H9 (cell line): ENCODE measurements at regions not wholly inside any gene's neighbourhood (a gene's known extent, or its start where the extent isn't known, plus 50 kb on each side); places are given as distances from the start of the nearest gene placed in this dataset.

Experiments
- DNase-seq: peaks from one replicate; pipeline ENCODE4 v3.0.0-alpha.2; 2017
- H2AFZ ChIP-seq: one replicate; pipeline ENCODE4 v1.6.1; 2013; ENCODE audit warnings: mild to moderate bottlenecking, low read length, control low read depth, moderate library complexity
- H2AK5ac ChIP-seq: 2 replicates; pipeline ENCODE4 v1.6.1; 2013; ENCODE audit warnings: low read length, control low read depth, mixed read lengths; ENCODE audit not compliant: insufficient read length
- H2BK120ac ChIP-seq: one replicate; pipeline ENCODE4 v1.6.1; 2013; ENCODE audit warnings: low read depth, mild to moderate bottlenecking, low read length, control low read depth, inconsistent platforms; ENCODE audit not compliant: poor library complexity, severe bottlenecking
- H2BK12ac ChIP-seq: 2 replicates; pipeline ENCODE4 v1.6.1; 2013; ENCODE audit warnings: low read length, control low read depth, mixed read lengths, low read depth; ENCODE audit not compliant: insufficient read length
- H2BK15ac ChIP-seq: 2 replicates; pipeline ENCODE4 v1.6.1; 2013; ENCODE audit warnings: low read depth, low read length, control low read depth
- H2BK20ac ChIP-seq: one replicate; pipeline ENCODE4 v1.6.1; 2013; ENCODE audit warnings: low read depth, mild to moderate bottlenecking, low read length, control low read depth, inconsistent platforms; ENCODE audit not compliant: poor library complexity, severe bottlenecking
- H2BK5ac ChIP-seq: 2 replicates; pipeline ENCODE4 v1.6.1; 2013; ENCODE audit warnings: low read length, control low read depth, mixed read lengths; ENCODE audit not compliant: insufficient read length
- H3K14ac ChIP-seq: 2 replicates; pipeline ENCODE4 v1.6.1; 2013; ENCODE audit warnings: low read length, control low read depth; ENCODE audit not compliant: insufficient read depth
- H3K18ac ChIP-seq: 2 replicates; pipeline ENCODE4 v1.6.1; 2013; ENCODE audit warnings: low read depth, mild to moderate bottlenecking, mixed read lengths, low read length, control low read depth; ENCODE audit not compliant: insufficient read length
- H3K23ac ChIP-seq: 2 replicates; pipeline ENCODE4 v1.6.1; 2013; ENCODE audit warnings: low read length, control low read depth, mixed read lengths, low read depth; ENCODE audit not compliant: insufficient read length
- H3K23me2 ChIP-seq: 2 replicates; pipeline ENCODE4 v1.6.1; 2013; ENCODE audit warnings: low read depth, mild to moderate bottlenecking, mixed read lengths, low read length, control low read depth; ENCODE audit not compliant: insufficient read length, poor library complexity, severe bottlenecking
- H3K27ac ChIP-seq: 2 replicates; pipeline ENCODE4 v1.5.1; 2013; ENCODE audit warnings: low read length, control low read depth, mixed read lengths, low read depth; ENCODE audit not compliant: insufficient read length
- H3K27me3 ChIP-seq: 2 replicates; pipeline ENCODE4 v1.6.1; 2013; ENCODE audit warnings: low read length, control low read depth, inconsistent platforms; ENCODE audit not compliant: insufficient read depth
- H3K4ac ChIP-seq: 2 replicates; pipeline ENCODE4 v1.6.1; 2013; ENCODE audit warnings: low read depth, mild to moderate bottlenecking, control low read depth, inconsistent platforms, low read length, moderate library complexity
- H3K4me1 ChIP-seq: 2 replicates; pipeline ENCODE4 v1.6.1; 2013; ENCODE audit warnings: low read length, control low read depth, inconsistent platforms; ENCODE audit not compliant: insufficient read depth
- H3K4me2 ChIP-seq: 2 replicates; pipeline ENCODE4 v1.6.1; 2013; ENCODE audit warnings: low read length, control low read depth, mixed read lengths; ENCODE audit not compliant: insufficient read length, insufficient read depth
- H3K56ac ChIP-seq: 2 replicates; pipeline ENCODE4 v1.6.1; 2013; ENCODE audit warnings: low read depth, mild to moderate bottlenecking, mixed read lengths, low read length, control low read depth; ENCODE audit not compliant: insufficient read length
- H3K79me1 ChIP-seq: 2 replicates; pipeline ENCODE4 v1.6.1; 2013; ENCODE audit warnings: low read depth, mild to moderate bottlenecking, moderate library complexity, low read length, control low read depth, inconsistent platforms; ENCODE audit not compliant: insufficient read depth, poor library complexity, severe bottlenecking
- H3K79me2 ChIP-seq: 2 replicates; pipeline ENCODE4 v1.6.1; 2013; ENCODE audit warnings: low read length, control low read depth, inconsistent platforms; ENCODE audit not compliant: insufficient read depth
- H3K9ac ChIP-seq: 2 replicates; pipeline ENCODE4 v1.6.1; 2013; ENCODE audit warnings: low read length, control low read depth, mixed read lengths; ENCODE audit not compliant: insufficient read length; ENCODE audit errors: extremely low read depth
- H3K9me3 ChIP-seq: one replicate; pipeline ENCODE4 v1.6.1; 2013; ENCODE audit warnings: low read depth, low read length, inconsistent platforms; ENCODE audit not compliant: control insufficient read depth
- H3T11ph ChIP-seq: one replicate; pipeline ENCODE4 v1.6.1; 2013; ENCODE audit warnings: mild to moderate bottlenecking, low read length, control low read depth, inconsistent platforms
- H4K20me1 ChIP-seq: one replicate; pipeline ENCODE4 v1.6.1; 2013; ENCODE audit not compliant: control insufficient read depth, insufficient read length, insufficient read depth
- H4K5ac ChIP-seq: 2 replicates; pipeline ENCODE4 v1.6.1; 2013; ENCODE audit warnings: low read depth, mild to moderate bottlenecking, mixed read lengths, low read length, control low read depth; ENCODE audit not compliant: insufficient read length
- H4K8ac ChIP-seq: replicated peaks from 2 replicates; pipeline ENCODE4 v1.6.1; 2013; ENCODE audit warnings: low read length, control low read depth, mixed read lengths, low read depth; ENCODE audit not compliant: insufficient read length
- H4K91ac ChIP-seq: 2 replicates; pipeline ENCODE4 v1.6.1; 2013; ENCODE audit warnings: low read depth, mild to moderate bottlenecking, moderate library complexity, mixed read lengths, low read length, control low read depth; ENCODE audit not compliant: insufficient read length
- H3K27ac Mint-ChIP-seq, 3 experiments: 2 replicates in 2 of 3; 3 replicates in 1 of 3; pipeline ENCODE4 v1.8.0; 2020 to 2021; ENCODE audit warnings: mixed read lengths in 3 of 3, mild to moderate bottlenecking in 1 of 3, moderate library complexity in 1 of 3
- H3K27me3 Mint-ChIP-seq: 2 replicates; pipeline ENCODE4 v1.8.0; 2021; ENCODE audit warnings: low read depth, mild to moderate bottlenecking, moderate library complexity, mixed read lengths
- H3K36me3 Mint-ChIP-seq, 3 experiments: 2 replicates in 2 of 3; 3 replicates in 1 of 3; pipeline ENCODE4 v1.8.0; 2020 to 2021; ENCODE audit warnings: low read depth in 3 of 3, mixed read lengths in 3 of 3; ENCODE audit not compliant: insufficient read depth in 1 of 3
- H3K4me1 Mint-ChIP-seq, 2 experiments: 2 replicates each; pipeline ENCODE4 v1.8.0; 2020; ENCODE audit warnings: mixed read lengths in 2 of 2
- H3K4me3 Mint-ChIP-seq, 2 experiments: 2 replicates in 1 of 2; 3 replicates in 1 of 2; pipeline ENCODE4 v1.8.0; 2020 to 2021; ENCODE audit warnings: mild to moderate bottlenecking in 2 of 2, mixed read lengths in 2 of 2, moderate library complexity in 1 of 2
- H3K9me3 Mint-ChIP-seq, 2 experiments: 2 replicates in 1 of 2; 3 replicates in 1 of 2; pipeline ENCODE4 v1.8.0; 2020; ENCODE audit warnings: mild to moderate bottlenecking in 2 of 2, mixed read lengths in 2 of 2, moderate library complexity in 1 of 2
- CTCF ChIP-seq: fragments of 200-600 bp; sonication (generic); conservative IDR thresholded peaks from 3 replicates; pipeline ENCODE4 v1.8.0; 2021; ENCODE audit warnings: antibody characterized with exemption, mild to moderate bottlenecking
- WGBS: extraction: QIAGEN DNeasy Blood & Tissue Kit; methylation state at CpG from one replicate; pipeline ENCODE4 v1.1.7; 2013; ENCODE audit warnings: missing lambda C conversion rate, low lambda C conversion rate, mixed read lengths; ENCODE audit not compliant: insufficient read length; ENCODE audit errors: extremely low coverage; 5-methylcytosine and 5-hydroxymethylcytosine counted together

DNA sequence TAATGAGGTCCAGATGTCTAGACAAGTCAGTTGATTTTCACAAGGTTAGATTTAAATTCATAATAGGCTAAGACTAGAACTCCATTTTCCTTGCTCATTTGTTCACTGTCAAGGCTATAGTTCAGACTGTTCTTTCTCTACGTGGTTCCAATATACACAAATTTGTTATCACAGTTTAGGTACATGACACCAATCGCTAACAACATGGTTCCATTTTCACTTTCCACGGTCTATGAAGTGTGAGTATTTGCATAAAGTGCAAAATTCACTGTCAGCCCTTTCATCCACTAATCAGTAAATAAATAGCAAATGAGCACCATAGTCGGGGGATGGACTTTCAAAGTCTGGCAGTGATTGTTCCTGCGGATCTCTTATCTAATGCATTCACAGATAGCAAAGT lies 315.7 kb upstream of the SPOCK3 start:
- no peak overlapping the region for H2BK12ac ChIP-seq
- Mint-ChIP-seq H3K4me1 (no peaks in the 10 kb centered on the region), H3K9me3 (no peaks in the 10 kb centered on the region; a peak in 1 of 5 replicates), H3K36me3 (no peaks in the 10 kb centered on the region), H3K27me3 (no peaks in the 10 kb centered on the region), H3K27ac (no peak overlapping the region), H3K4me3 (no peak overlapping the region)
- DNase-seq, result no peak
- no CpG with 5 or more reads among the region's 5 CpGs for WGBS
- no peaks in the 10 kb centered on the region for H3K27me3 ChIP-seq
- H3T11ph ChIP-seq, result no peak overlapping the region
- H4K8ac ChIP-seq, result no peak overlapping the region
- H3K4me2 ChIP-seq, result no peak overlapping the region
- no peak overlapping the region for H3K14ac ChIP-seq
- TF ChIP-seq CTCF, result no peak
- H2BK20ac ChIP-seq, result no peak overlapping the region
- H3K27ac ChIP-seq, result no peak overlapping the region
- no peak overlapping the region for H3K18ac ChIP-seq
- no peak overlapping the region for H3K23ac ChIP-seq
- H2BK120ac ChIP-seq, result no peak overlapping the region
- no peaks in the 10 kb centered on the region for H4K20me1 ChIP-seq
- H3K4me1 ChIP-seq, result no peaks in the 10 kb centered on the region
- no peak overlapping the region for H4K91ac ChIP-seq
- H3K79me2 ChIP-seq, result no peaks in the 10 kb centered on the region
- H3K4ac ChIP-seq, result no peak overlapping the region
- H3K23me2 ChIP-seq, result no peaks in the 10 kb centered on the region
- no peak overlapping the region for H2BK5ac ChIP-seq
- H4K5ac ChIP-seq, result no peak overlapping the region
- no peak overlapping the region for H3K9ac ChIP-seq
- no peaks in the 10 kb centered on the region for H3K9me3 ChIP-seq
- no peak overlapping the region for H3K56ac ChIP-seq
- no peak overlapping the region for H2AK5ac ChIP-seq
- no peak overlapping the region for H2BK15ac ChIP-seq
- H3K79me1 ChIP-seq, result no peaks in the 10 kb centered on the region
- no peak overlapping the region for H2AFZ ChIP-seq
